HFFc6 (cell line): ENCODE measurements at regions not wholly inside any gene's neighbourhood (a gene's known extent, or its start where the extent isn't known, plus 50 kb on each side); places are given as distances from the start of the nearest gene placed in this dataset.

Source experiments
- DNase-seq: peaks from one replicate; pipeline ENCODE4 v3.0.0-alpha.2; 2018
- H3K27ac Mint-ChIP-seq: 2 replicates; pipeline ENCODE4 v1.8.0; 2020; ENCODE audit warnings: mild to moderate bottlenecking, mixed read lengths
- H3K27me3 Mint-ChIP-seq: 2 replicates; pipeline ENCODE4 v1.8.0; 2021; ENCODE audit warnings: mild to moderate bottlenecking, moderate library complexity, mixed read lengths; ENCODE audit not compliant: insufficient read depth
- H3K36me3 Mint-ChIP-seq: 2 replicates; pipeline ENCODE4 v1.8.0; 2021; ENCODE audit warnings: low read depth, mixed read lengths
- H3K4me1 Mint-ChIP-seq: 2 replicates; pipeline ENCODE4 v1.8.0; 2020; ENCODE audit warnings: low read depth, mixed read lengths
- H3K4me3 Mint-ChIP-seq: 2 replicates; pipeline ENCODE4 v1.8.0; 2020; ENCODE audit warnings: mild to moderate bottlenecking, moderate library complexity, mixed read lengths
- H3K9me3 Mint-ChIP-seq: 2 replicates; pipeline ENCODE4 v1.8.0; 2020; ENCODE audit warnings: mild to moderate bottlenecking, mixed read lengths
- TF ChIP-seq, protein P1 (sequence below): fragments of 200-600 bp; sonication (generic); IDR thresholded peaks from 2 replicates; pipeline ENCODE4 v1.5.0; 2021; ENCODE audit warnings: antibody characterized with exemption, mild to moderate bottlenecking

DNA sequence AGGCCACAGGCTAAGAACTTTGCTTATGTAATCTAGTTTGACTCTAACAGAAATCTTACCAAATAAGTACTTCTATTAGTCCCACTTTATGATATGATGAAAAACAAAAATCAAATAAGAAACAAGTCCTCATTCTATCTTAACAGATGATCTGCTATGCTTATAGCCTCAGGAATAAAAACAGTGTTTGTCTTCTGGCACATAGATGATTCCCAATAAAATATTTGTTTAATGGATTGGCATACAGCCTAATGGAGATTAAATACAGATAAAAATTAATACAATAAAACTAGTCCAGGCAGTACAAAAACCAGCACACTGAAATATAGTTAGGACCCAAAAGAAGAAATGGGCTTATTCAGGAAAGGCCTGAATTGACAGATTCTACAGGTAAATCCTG is 971.4 kb upstream of the WWC1 start:
- TF ChIP-seq, protein P1, sequence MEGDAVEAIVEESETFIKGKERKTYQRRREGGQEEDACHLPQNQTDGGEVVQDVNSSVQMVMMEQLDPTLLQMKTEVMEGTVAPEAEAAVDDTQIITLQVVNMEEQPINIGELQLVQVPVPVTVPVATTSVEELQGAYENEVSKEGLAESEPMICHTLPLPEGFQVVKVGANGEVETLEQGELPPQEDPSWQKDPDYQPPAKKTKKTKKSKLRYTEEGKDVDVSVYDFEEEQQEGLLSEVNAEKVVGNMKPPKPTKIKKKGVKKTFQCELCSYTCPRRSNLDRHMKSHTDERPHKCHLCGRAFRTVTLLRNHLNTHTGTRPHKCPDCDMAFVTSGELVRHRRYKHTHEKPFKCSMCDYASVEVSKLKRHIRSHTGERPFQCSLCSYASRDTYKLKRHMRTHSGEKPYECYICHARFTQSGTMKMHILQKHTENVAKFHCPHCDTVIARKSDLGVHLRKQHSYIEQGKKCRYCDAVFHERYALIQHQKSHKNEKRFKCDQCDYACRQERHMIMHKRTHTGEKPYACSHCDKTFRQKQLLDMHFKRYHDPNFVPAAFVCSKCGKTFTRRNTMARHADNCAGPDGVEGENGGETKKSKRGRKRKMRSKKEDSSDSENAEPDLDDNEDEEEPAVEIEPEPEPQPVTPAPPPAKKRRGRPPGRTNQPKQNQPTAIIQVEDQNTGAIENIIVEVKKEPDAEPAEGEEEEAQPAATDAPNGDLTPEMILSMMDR = no peak
- no peaks in the 10 kb centered on the region for H3K27me3 Mint-ChIP-seq

DNA sequence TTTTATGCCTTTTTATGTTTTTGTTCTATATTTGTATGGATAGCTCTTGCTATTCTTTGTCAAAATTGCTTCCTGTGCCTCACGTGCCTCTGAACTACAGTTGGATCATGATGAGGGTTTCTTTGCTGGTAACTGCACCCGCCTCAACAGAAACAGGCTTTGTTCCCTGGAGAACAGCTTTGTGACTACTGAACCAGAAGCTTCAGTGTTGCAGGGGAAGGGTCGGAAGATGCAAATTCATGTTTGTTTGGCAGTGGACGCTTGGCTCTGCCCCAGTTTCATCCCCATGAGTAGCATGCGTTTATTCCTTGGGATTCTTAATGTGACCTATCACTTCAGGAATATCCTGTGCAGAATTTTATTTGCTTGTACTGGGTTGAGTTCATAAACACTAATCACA is 959.1 kb upstream of the WWC1 start:
- no peaks in the 10 kb centered on the region for H3K36me3 Mint-ChIP-seq

More for the DNA sequence above, 971.4 kb upstream of the WWC1 start:
- Mint-ChIP-seq H3K4me1 (no peaks in the 10 kb centered on the region), H3K4me3 (no peak overlapping the region), H3K27ac (no peak overlapping the region), H3K9me3 (peaks cover 8% of the 10 kb centered on the region), H3K36me3 (no peaks in the 10 kb centered on the region)
- DNase-seq = no peak

DNA sequence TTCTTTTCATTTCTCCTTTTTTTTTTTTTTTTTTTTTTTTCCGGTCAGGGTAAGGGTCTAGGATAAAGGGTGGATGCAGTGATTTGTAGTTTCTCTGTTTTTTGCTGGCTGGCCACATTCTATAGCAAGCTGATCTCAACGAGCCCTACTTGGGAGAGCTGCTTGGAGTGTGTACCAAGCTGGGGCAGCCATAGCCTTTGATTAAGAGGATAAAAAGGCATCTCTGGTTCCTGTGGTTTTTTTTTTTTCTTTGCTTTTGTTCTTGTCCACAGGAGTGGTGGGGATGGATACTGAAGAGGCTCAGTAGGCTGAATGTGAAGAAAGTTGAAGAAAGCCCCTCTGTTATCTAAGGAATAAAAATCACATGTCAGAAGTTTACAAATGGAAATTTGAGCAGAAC is 955.3 kb upstream of the WWC1 start:
- Mint-ChIP-seq H3K27ac (no peak overlapping the region), H3K4me1 (no peaks in the 10 kb centered on the region), H3K27me3 (no peaks in the 10 kb centered on the region), H3K4me3 (no peak overlapping the region), H3K36me3 (no peaks in the 10 kb centered on the region), H3K9me3 (peaks cover 22% of the 10 kb centered on the region)
- DNase-seq = no peak
- TF ChIP-seq, protein P1 = no peak

More for the DNA sequence above, 959.1 kb upstream of the WWC1 start:
- TF ChIP-seq, protein P1 = no peak
- Mint-ChIP-seq H3K4me1 (no peaks in the 10 kb centered on the region), H3K9me3 (peaks cover 14% of the 10 kb centered on the region; the same call in 1 of the 2 replicates), H3K4me3 (no peak overlapping the region), H3K27me3 (no peaks in the 10 kb centered on the region), H3K27ac (no peak overlapping the region)
- DNase-seq = no peak

DNA sequence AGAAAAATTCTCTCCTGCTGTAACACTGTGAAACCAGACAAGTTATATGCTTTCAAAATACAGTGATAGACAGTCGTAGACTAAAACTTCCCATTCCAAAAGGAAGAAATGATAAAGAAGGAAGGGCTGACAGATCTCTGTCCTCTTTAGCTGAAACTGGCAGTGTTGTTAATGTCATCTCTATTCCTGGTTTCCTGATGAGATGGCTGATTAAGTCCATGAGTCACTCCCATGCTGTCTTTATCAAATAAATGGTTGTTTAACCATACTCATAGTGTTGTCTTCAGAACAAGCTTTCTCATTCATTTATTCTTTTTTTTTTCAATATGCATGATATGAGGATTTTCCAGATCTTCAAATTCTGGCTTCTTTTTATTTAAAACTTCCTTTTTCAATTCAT is 952.2 kb upstream of the WWC1 start:
- DNase-seq = no peak
- Mint-ChIP-seq H3K27ac (no peak overlapping the region), H3K27me3 (no peaks in the 10 kb centered on the region), H3K4me3 (no peak overlapping the region), H3K4me1 (no peaks in the 10 kb centered on the region), H3K9me3 (peaks cover 20% of the 10 kb centered on the region), H3K36me3 (no peaks in the 10 kb centered on the region)
- TF ChIP-seq, protein P1 = no peak

DNA sequence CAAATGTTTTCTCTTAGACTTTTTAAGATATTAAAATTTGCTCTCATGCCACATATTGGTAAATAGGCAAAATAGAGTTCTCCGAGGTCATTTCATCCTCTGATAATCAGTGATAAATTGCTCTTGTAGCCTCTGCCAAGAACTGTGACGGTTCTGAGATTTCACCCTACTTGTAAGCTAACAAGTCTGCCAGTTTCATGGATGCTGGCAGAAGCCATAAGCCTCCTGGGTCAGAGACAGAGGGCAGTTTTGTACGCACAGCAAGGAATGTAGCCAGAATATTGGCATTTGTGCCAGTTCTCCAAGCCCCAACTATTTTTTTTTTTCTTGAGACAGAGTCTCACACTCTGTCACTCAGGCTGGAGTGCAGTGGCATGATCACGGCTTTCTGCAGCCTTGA is 945.0 kb upstream of the WWC1 start:
- DNase-seq = no peak
- Mint-ChIP-seq H3K4me3 (no peak overlapping the region), H3K4me1 (no peaks in the 10 kb centered on the region), H3K9me3 (peaks cover 3% of the 10 kb centered on the region; the same call in 1 of the 2 replicates), H3K27me3 (no peaks in the 10 kb centered on the region), H3K27ac (no peak overlapping the region), H3K36me3 (no peaks in the 10 kb centered on the region)
- TF ChIP-seq, protein P1 = no peak
